Activated naive CD4-positive, alpha-beta T cell treated with anti-CD3 and anti-CD28 coated beads, Interleukin-2, amount 10 ng/mL, durations not matched to agents 7 days and 5 days (primary cell): ENCODE measurements at regions not wholly inside any gene's neighbourhood (a gene's known extent, or its start where the extent isn't known, plus 50 kb on each side); places are given as distances from the start of the nearest gene placed in this dataset.

Experiments used
- CTCF ChIA-PET: fragments of 350-600 bp; sonication (Branson Sonifier 250); formaldehyde crosslinking; loops from one replicate; lab custom pipeline; 2021; ENCODE audit warnings: antibody characterized with exemption; lab: Charles Lee
- DNase-seq: peaks from one replicate; pipeline ENCODE4 v3.0.0-alpha.2; 2020
- H3K27ac Mint-ChIP-seq: one replicate; pipeline ENCODE4 v1.8.0; 2021; ENCODE audit warnings: mild to moderate bottlenecking, moderate library complexity, mixed read lengths
- H3K27me3 Mint-ChIP-seq: one replicate; pipeline ENCODE4 v1.8.0; 2021; ENCODE audit warnings: mild to moderate bottlenecking, mixed read lengths
- H3K36me3 Mint-ChIP-seq: one replicate; pipeline ENCODE4 v1.8.0; 2021; ENCODE audit warnings: mixed read lengths
- H3K4me1 Mint-ChIP-seq: one replicate; pipeline ENCODE4 v1.8.0; 2021; ENCODE audit warnings: mixed read lengths
- H3K4me3 Mint-ChIP-seq: one replicate; pipeline ENCODE4 v1.8.0; 2021; ENCODE audit warnings: mild to moderate bottlenecking, moderate library complexity, mixed read lengths
- H3K9me3 Mint-ChIP-seq: one replicate; pipeline ENCODE4 v1.8.0; 2021; ENCODE audit warnings: mixed read lengths

GRCh38 chr13:111844222-111844671 is 222.7 kb upstream of the SOX1 start:
- DNase-seq, result no peak
- CTCF ChIA-PET, result no interaction called here
- Mint-ChIP-seq H3K27me3 (peaks cover 10% of the 10 kb centered on the region), H3K9me3 (peaks cover 5% of the 10 kb centered on the region), H3K4me1 (no peaks in the 10 kb centered on the region), H3K4me3 (no peak overlapping the region), H3K27ac (no peak overlapping the region), H3K36me3 (no peaks in the 10 kb centered on the region)

DNA sequence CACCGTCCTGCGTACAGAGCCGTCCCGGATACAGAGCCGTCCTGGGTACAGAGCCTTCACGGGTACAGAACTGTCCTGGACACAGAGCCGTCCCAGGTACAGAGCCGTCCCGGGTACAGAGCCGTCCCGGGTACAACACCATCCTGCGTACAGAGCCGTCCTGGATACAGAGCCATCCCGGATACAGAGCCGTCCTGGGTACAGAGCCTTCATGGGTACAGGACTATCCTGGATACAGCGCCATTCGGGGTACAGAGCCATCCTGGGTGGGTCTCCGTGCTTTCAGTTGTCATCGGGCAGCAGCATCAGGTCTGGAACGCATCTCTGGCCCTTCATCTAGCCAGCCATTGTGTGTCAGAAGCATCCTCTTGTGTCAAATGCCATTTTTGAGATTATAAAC is 222.3 kb upstream of the SOX1 start:
- Mint-ChIP-seq H3K27ac (no peak overlapping the region), H3K36me3 (no peaks in the 10 kb centered on the region), H3K27me3 (peaks cover 10% of the 10 kb centered on the region), H3K4me1 (no peaks in the 10 kb centered on the region), H3K9me3 (peaks cover 5% of the 10 kb centered on the region), H3K4me3 (no peak overlapping the region)
- DNase-seq, result no peak
- CTCF ChIA-PET, result no interaction called here

- Mint-ChIP-seq H3K4me1 (no peaks in the 10 kb centered on the region), H3K27me3 (peaks cover 10% of the 10 kb centered on the region), H3K9me3 (peaks cover 5% of the 10 kb centered on the region), H3K4me3 (no peak overlapping the region), H3K27ac (no peak overlapping the region), H3K36me3 (no peaks in the 10 kb centered on the region)
- DNase-seq, result no peak
- CTCF ChIA-PET, result no interaction called here
Observed at GRCh38 chr13:111845621-111846351, 221.2 kb upstream of the SOX1 start.

GRCh38 chr13:111846391-111847159 is 220.4 kb upstream of the SOX1 start:
- no peak for DNase-seq
- Mint-ChIP-seq H3K9me3 (peaks cover 5% of the 10 kb centered on the region), H3K4me1 (no peaks in the 10 kb centered on the region), H3K27me3 (peaks cover 10% of the 10 kb centered on the region), H3K4me3 (no peak overlapping the region), H3K36me3 (no peaks in the 10 kb centered on the region), H3K27ac (no peak overlapping the region)
- CTCF ChIA-PET, result no interaction called here

- CTCF ChIA-PET, result no interaction called here
- peaks cover 5% of the 10 kb centered on the region for H3K9me3 Mint-ChIP-seq
- peaks cover 10% of the 10 kb centered on the region for H3K27me3 Mint-ChIP-seq
- no peaks in the 10 kb centered on the region for H3K4me1 Mint-ChIP-seq
- H3K27ac Mint-ChIP-seq, result no peak overlapping the region
- no peak overlapping the region for H3K4me3 Mint-ChIP-seq
- no peaks in the 10 kb centered on the region for H3K36me3 Mint-ChIP-seq
- DNase-seq, result no peak
Observed at GRCh38 chr13:111847964-111848363, 219.0 kb upstream of the SOX1 start.

DNA sequence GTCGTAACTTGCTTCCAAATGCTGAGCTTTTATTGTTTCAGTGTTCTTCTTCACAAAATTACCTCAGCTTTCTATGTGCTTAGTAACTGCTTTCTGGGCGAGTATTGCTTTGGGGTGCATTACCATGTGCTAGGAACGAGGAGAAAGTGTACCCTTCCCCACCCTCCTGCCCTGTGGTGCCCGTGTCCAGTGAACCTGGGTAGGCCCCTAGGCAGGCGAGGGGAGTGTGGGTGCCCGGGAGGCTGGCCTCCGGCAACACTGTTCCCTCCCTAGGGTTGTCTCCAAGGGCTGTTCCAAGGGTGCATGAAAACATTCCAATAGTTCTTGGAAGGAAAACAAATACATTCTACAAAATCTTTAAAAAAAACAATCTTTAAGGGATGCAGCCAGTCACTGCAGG is 216.5 kb upstream of the SOX1 start:
- CTCF ChIA-PET, result no interaction called here
- no peaks in the 10 kb centered on the region for H3K4me1 Mint-ChIP-seq
- H3K36me3 Mint-ChIP-seq, result no peaks in the 10 kb centered on the region
- H3K27ac Mint-ChIP-seq, result no peak overlapping the region
- peaks cover 5% of the 10 kb centered on the region for H3K27me3 Mint-ChIP-seq
- no peaks in the 10 kb centered on the region for H3K9me3 Mint-ChIP-seq
- DNase-seq, result no peak
- no peak overlapping the region for H3K4me3 Mint-ChIP-seq

DNA sequence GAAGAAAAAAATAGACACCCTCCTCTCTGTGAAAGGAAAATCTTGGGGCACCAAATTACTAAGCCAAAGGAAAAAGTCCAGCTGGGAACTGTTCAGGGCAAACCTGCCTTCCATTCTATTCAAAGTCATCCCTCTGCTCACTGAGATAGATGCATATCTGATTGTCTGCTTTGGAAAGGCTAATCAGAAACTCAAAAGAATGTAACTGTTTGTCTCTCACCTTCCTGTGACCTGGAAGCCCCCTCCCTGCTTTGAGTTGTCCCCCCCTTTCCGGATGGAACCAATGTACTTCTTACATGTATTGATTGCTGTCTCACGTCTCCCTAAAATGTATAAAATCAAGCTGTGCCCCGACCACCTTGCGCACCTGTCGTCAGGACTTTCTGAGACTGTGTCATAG is 216.0 kb upstream of the SOX1 start:
- Mint-ChIP-seq H3K27me3 (peaks cover 4% of the 10 kb centered on the region), H3K27ac (no peak overlapping the region), H3K4me3 (no peak overlapping the region), H3K9me3 (no peaks in the 10 kb centered on the region), H3K4me1 (no peaks in the 10 kb centered on the region), H3K36me3 (no peaks in the 10 kb centered on the region)
- DNase-seq, result no peak
- CTCF ChIA-PET, result no interaction called here

- H3K4me1 Mint-ChIP-seq, result no peaks in the 10 kb centered on the region
- CTCF ChIA-PET, result no interaction called here
- no peak overlapping the region for H3K4me3 Mint-ChIP-seq
- peaks cover 6% of the 10 kb centered on the region for H3K9me3 Mint-ChIP-seq
- no peak overlapping the region for H3K27ac Mint-ChIP-seq
- no peak for DNase-seq
- no peaks in the 10 kb centered on the region for H3K36me3 Mint-ChIP-seq
- no peaks in the 10 kb centered on the region for H3K27me3 Mint-ChIP-seq
Observed at GRCh38 chr13:111852725-111853518, 214.0 kb upstream of the SOX1 start.

- H3K4me1 Mint-ChIP-seq, result no peaks in the 10 kb centered on the region
- H3K4me3 Mint-ChIP-seq, result no peak overlapping the region
- H3K27ac Mint-ChIP-seq, result no peak overlapping the region
- H3K36me3 Mint-ChIP-seq, result no peaks in the 10 kb centered on the region
- peaks cover 6% of the 10 kb centered on the region for H3K9me3 Mint-ChIP-seq
- DNase-seq, result no peak
- no peaks in the 10 kb centered on the region for H3K27me3 Mint-ChIP-seq
- CTCF ChIA-PET, result no interaction called here
Observed at GRCh38 chr13:111853721-111854120, 213.2 kb upstream of the SOX1 start.

- peaks cover 6% of the 10 kb centered on the region for H3K9me3 Mint-ChIP-seq
- H3K4me3 Mint-ChIP-seq, result no peak overlapping the region
- CTCF ChIA-PET, result no interaction called here
- no peak overlapping the region for H3K27ac Mint-ChIP-seq
- DNase-seq, result no peak
- H3K4me1 Mint-ChIP-seq, result no peaks in the 10 kb centered on the region
- H3K27me3 Mint-ChIP-seq, result no peaks in the 10 kb centered on the region
- no peaks in the 10 kb centered on the region for H3K36me3 Mint-ChIP-seq
Observed at GRCh38 chr13:111854403-111854802, 212.5 kb upstream of the SOX1 start.

DNA sequence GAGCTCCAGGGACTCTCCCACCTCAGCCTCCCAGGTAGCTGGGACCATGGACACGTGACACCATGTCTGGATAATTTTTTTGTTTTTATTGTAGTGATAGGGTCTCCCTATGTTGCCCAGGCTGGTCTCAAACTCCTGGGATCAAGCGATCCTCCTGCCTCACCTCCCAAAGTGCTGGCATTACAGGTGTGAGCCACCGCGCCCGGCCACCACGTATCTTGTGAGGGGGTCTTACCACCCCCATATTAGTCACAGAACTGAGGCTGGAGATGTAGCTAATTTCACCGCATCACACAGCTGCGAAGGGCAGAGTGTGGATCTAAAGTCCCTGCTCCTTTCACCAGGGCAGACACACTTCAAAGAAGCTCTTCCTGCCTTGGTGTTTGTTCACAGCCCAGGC is 211.8 kb upstream of the SOX1 start:
- CTCF ChIA-PET, result no interaction called here
- no peak overlapping the region for H3K4me3 Mint-ChIP-seq
- peaks cover 6% of the 10 kb centered on the region for H3K9me3 Mint-ChIP-seq
- H3K36me3 Mint-ChIP-seq, result no peaks in the 10 kb centered on the region
- H3K4me1 Mint-ChIP-seq, result no peaks in the 10 kb centered on the region
- no peak for DNase-seq
- no peaks in the 10 kb centered on the region for H3K27me3 Mint-ChIP-seq
- H3K27ac Mint-ChIP-seq, result no peak overlapping the region

- H3K9me3 Mint-ChIP-seq, result peaks cover 7% of the 10 kb centered on the region
- no peak for DNase-seq
- no peak overlapping the region for H3K4me3 Mint-ChIP-seq
- no peaks in the 10 kb centered on the region for H3K36me3 Mint-ChIP-seq
- H3K27ac Mint-ChIP-seq, result no peak overlapping the region
- no peaks in the 10 kb centered on the region for H3K4me1 Mint-ChIP-seq
- CTCF ChIA-PET, result no interaction called here
- no peaks in the 10 kb centered on the region for H3K27me3 Mint-ChIP-seq
Observed at GRCh38 chr13:111855786-111856185, 211.2 kb upstream of the SOX1 start.

GRCh38 chr13:111856571-111856970 is 210.4 kb upstream of the SOX1 start:
- no peak for DNase-seq
- no peak overlapping the region for H3K4me3 Mint-ChIP-seq
- no peaks in the 10 kb centered on the region for H3K27me3 Mint-ChIP-seq
- H3K36me3 Mint-ChIP-seq, result no peaks in the 10 kb centered on the region
- no peak overlapping the region for H3K27ac Mint-ChIP-seq
- CTCF ChIA-PET, result no interaction called here
- peaks cover 8% of the 10 kb centered on the region for H3K9me3 Mint-ChIP-seq
- H3K4me1 Mint-ChIP-seq, result no peaks in the 10 kb centered on the region

- Mint-ChIP-seq H3K4me1 (no peaks in the 10 kb centered on the region), H3K36me3 (no peaks in the 10 kb centered on the region), H3K4me3 (no peak overlapping the region)
Observed at GRCh38 chr13:111857336-111857735, 209.6 kb upstream of the SOX1 start.

More at GRCh38 chr13:111857336-111857735, 209.6 kb upstream of the SOX1 start:
- Mint-ChIP-seq H3K27ac (no peak overlapping the region), H3K9me3 (peaks cover 8% of the 10 kb centered on the region), H3K27me3 (no peaks in the 10 kb centered on the region)
- no peak for DNase-seq
- CTCF ChIA-PET, result no interaction called here
